Vagina (tissue), 2 donors: ENCODE measurements at regions not wholly inside any gene's neighbourhood (a gene's known extent, or its start where the extent isn't known, plus 50 kb on each side); places are given as distances from the start of the nearest gene placed in this dataset.

ENCODE experiments used
- POLR2AphosphoS5 ChIP-seq, 2 donors: sonication (generic); formaldehyde crosslinking; IDR thresholded peaks; one replicate each; pipeline ENCODE4 v1.9.0; 2017; ENCODE audit warnings: antibody characterized with exemption in 2 of 2, mild to moderate bottlenecking in 2 of 2, low read depth in 1 of 2; ENCODE audit not compliant: insufficient read depth in 1 of 2
- TF ChIP-seq, protein P1 (sequence below), 3 experiments: fragments of 450-650 bp in 2 of 3; fragments of 200-600 bp in 1 of 3; sonication (generic) in 1 of 3; IDR thresholded peaks; one replicate each; pipeline ENCODE4 v1.5.1; 2017 to 2019; ENCODE audit warnings: antibody characterized with exemption in 3 of 3, mild to moderate bottlenecking in 2 of 3, moderate library complexity in 2 of 3

GRCh38 chr9:24460781-24461180, 84.9 kb downstream of the IZUMO3 start:
- no peak for TF ChIP-seq POLR2AphosphoS5 (IDR thresholded peaks at IDR 0.05; ENCODE audit: insufficient read depth in 1 of 2, low read depth in 1 of 2)
- TF ChIP-seq, protein P1, sequence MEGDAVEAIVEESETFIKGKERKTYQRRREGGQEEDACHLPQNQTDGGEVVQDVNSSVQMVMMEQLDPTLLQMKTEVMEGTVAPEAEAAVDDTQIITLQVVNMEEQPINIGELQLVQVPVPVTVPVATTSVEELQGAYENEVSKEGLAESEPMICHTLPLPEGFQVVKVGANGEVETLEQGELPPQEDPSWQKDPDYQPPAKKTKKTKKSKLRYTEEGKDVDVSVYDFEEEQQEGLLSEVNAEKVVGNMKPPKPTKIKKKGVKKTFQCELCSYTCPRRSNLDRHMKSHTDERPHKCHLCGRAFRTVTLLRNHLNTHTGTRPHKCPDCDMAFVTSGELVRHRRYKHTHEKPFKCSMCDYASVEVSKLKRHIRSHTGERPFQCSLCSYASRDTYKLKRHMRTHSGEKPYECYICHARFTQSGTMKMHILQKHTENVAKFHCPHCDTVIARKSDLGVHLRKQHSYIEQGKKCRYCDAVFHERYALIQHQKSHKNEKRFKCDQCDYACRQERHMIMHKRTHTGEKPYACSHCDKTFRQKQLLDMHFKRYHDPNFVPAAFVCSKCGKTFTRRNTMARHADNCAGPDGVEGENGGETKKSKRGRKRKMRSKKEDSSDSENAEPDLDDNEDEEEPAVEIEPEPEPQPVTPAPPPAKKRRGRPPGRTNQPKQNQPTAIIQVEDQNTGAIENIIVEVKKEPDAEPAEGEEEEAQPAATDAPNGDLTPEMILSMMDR (IDR thresholded peaks at IDR 0.05) = no peak
